NCI-H2081 (cell line): ENCODE measurements at regions not wholly inside any gene's neighbourhood (a gene's known extent, or its start where the extent isn't known, plus 50 kb on each side); places are given as distances from the start of the nearest gene placed in this dataset.
"Not testable (repeated sequence)": the region's sequence is repeated elsewhere in the genome, so short reads cannot be mapped to it uniquely, and the experiment has no call there.

ENCODE experiments used
- DNase-seq, 2 experiments: peaks; one replicate each; lab custom pipeline; 2025; lab: John Stamatoyannopoulos, UW

DNA sequence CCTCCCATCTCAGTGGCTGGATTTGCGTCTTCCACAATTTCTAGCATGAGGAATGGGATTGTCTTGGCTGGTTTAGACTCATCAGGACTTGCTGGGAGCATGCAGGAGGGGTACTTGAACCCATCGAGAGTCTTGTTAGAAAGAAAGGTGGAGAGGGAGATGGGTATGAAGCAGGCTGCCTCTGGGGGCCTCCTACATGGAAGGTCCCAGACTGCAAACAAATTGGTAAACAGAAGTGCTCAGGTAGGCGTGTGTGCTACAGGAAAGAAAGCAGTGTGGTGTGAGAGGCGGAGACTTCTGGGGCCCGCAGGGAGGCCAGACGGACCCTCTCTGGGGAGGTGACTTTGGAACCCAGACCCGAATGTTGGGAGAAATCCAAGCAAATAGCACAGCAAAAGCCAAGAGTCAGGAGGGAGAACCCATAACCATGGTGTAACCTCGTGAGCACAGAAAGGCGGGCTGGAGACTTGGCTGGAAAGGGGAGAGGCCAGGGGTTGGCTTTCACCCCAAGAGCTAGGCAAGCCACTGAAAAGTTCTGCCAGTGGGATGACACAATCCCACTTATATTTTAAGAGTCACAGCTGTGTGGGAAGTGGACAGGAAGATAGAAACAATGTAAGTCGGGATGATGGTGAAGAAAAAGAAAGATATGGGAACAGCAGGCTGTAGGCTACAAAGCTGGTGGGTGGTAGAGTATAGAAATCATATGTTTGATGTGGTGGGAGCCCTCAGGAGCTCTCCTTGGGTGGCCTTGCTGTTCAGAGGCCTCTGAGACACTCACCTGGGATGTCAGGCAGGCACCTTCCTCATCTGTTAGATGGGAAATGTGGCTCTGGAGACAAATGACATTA, 130.1 kb upstream of the PRR20G start:
- DNase-seq: no peak

DNA sequence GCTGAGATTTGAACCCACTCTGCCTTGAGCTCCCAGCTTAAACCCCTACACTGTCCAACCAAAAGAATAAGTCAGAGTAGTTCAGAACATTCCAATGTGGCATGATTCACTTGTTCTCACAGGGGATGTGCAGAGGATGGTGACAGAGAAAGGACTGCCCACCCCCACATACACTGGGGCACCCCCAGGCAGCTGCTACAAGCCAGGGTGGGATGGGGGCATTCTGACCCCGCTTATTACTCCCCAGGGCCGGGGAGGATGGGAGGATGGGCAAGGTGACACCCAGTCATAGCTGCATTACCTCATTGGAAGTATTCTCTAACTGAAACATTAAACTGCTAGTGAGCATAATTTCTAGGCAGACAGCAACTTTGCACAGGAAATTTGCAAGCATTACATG, 126.0 kb upstream of the PRR20G start:
- DNase-seq: no peak

DNA sequence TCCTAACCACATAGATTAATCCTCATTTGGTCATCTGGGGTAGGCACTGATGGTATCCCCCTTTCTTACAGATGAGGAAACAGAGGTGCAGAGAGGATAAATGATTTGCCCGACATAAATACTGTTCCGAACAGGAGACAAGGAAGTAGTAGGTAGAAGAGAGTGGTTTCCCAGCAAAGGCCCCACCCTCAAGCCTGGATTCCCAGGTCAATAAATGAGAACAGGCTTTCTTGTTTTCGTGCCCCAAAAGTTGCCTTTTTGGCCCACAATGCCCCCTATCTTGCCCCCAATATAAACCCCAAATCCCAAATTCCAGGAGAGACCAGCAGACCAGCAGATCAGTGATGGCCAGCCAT, 125.5 kb upstream of the PRR20G start:
- no peak for DNase-seq

DNA sequence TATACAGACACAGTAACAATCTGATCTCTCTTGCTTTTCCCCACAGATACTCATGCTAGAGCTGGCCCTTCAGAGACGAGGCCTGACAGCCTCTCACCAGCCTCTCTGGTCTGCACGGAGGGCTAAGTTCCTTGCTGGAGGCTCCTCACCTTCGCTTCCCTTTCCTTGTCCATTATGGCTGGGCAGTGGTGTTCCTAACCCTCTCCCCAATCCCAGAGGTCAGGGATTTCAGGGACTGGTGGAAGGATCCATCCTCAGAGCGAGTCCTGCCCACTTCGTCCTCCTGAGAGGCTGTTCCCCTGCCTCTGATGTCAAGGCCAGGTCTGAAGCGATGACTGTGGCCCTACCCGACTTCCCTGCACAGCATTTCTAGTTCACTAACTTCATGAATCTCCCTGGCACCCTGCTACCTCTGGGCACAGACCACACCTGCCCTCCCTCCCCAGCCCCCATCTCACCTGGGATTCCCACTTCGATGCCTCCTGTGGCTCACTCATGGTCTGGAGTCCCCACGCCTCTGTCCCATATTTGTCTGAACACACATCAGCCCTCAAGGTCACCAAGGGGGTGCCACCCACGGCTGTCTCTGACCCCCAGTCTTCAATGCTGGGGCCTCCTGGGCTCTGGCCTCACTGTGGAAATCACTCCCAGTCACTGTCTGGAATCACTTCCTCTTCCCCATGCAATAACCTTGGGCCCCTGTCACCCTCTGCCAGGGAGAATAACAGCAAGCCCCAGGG, 124.9 kb upstream of the PRR20G start:
- DNase-seq: no peak

DNA sequence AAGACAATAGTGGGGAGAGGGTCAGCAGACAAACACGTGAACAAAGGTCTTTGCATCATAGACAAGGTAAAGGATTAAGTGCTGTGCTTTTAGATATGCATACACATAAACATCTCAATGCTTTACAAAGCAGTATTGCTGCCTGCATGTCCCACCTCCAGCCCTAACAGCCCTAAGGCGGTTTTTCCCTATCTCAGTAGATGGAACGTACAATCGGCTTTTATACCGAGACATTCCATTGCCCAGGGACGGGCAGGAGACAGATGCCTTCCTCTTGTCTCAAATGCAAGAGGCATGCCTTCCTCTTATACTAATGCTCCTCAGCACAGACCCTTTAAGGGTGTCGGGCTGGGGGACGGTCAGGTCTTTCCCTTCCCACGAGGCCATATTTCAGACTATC, 124.0 kb upstream of the PRR20G start:
- not testable (repeated sequence) for DNase-seq

DNA sequence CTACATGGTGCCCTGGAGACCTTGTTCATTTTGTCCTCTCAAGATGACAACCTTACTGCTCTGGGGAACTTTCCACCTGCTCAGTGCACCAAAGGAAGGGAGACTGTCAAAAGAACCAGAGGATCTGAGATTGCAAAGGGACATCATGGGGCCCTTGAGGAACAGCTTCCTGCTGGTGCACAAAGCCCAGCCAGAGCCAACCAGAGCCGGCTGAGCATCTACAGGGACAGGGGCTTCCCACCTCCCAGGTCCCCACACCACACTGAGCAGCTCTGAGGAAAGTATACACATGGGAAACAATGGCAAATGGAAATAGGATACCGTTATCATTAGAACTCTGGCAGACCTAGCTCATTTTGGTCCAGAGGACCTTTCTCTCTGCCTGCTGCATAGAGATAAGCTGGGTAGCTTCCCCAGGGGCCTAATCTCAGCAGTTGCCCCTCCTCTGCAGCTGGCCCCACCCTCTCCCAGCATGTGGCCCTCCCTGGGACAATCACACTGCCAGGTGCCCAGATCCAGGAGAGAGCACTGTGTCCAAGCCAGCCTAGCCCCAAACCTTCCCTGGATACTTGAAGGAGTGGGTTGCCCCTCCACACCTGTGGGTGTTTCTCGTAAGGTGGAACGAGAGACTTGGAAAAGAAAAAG, 123.4 kb upstream of the PRR20G start:
- peak in 1 of 2 experiments; percentile 63 for DNase-seq

DNA sequence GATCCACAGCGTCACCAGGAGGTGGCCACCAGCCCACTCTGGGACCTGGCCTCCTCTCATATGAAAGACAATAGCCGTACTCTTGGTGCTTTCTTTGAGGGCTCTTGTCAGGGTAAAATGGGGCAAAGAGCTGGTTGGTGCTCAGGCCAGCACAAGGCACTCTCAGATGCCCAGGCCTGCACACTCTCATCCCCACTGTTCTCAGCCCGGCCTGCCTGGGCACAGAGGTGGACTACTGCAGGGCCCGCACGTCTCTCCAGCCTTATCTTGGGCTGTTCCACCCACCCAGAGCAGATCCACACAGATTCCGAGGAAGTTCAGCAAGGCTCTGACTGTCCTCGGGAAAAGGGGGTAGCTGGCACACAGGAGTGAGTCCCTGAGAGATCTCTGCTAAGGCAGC, 122.8 kb upstream of the PRR20G start:
- no peak for DNase-seq

DNA sequence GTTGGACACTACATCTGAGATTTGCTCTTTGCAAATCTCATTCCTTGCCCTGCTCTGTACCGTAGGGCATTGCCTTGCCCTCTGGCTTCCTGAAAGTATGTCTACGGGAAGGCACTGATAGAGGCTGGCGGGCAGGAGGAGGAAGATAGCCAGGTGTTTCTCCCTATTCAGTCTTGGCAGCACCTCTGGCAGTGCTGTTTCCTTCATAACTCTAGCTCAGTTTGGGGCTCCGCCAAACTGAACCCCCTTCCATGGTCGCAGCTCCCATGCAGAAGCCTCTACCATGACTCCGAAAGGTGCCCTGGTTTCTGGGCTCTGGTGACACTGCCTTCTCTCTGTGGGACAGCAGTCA, 122.3 kb upstream of the PRR20G start:
- no peak for DNase-seq

DNA sequence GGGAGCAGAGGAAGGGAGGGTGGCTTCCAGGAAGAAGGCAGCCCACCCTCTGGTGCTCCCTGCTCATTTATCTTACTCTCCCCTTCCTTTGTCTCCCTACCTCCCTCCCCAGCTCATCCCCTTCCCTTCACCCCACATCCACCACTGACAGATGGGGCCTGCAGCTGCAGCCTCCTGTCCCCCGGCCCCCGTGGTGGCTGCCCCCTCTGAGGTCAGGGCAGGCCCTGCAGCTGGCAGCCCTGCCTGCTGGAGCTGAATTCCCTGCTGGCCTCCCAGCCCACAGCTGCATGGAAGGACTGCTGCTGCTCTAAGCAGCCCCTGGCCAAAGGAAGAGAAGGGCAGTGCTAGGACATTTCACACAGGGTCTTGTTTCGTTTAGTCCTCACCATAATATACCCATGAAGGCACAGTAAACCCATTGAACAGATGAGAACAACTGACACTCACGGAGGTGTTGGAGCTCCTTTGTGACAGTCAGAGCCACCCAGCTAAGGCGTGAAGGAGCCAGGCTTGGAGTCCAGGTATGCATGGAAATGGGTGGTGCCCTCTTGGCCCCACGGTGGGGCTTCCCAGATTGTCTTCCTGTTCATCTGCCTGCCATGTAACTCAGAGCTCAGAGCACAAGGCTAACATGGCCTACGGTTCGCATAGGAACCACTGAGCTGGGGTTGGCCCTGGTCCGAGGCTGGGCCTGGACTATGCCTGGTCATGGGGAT, 121.7 kb upstream of the PRR20G start:
- no peak for DNase-seq

DNA sequence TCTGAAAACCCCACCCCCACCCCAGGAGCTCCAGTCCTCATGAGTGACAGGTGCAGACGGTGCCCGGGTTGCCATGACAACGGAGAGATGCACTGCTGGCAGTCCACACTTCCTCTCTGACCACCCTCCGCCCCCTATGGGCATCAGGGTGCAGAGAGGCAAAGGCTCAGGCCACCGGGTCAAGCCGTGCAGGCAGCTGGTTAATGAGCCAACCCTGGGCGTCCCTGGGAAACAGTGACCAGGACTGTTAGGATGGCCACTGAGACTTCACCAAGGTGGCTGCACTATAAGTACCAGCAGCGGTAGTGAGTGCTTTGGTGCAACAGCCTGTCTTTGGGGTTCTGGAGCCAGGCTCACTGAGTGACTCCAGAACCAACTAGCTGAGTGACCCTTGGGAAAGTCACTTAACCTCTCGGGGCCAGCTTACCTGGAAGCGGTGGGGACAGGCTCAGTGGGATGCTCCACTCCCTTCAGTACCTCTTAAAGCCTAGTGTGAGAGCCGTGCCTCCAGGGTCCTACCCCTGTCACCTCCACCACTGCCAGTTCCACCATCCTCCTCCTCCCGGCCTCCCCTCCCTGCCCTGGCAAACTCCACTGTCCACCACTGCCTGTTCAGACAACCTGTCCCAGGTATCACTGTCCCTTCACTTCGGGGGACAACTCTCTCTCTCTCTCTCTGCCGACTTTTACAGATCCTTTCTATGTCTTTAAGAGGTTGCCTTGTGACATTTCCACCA, 121.0 kb upstream of the PRR20G start:
- no peak for DNase-seq

DNA sequence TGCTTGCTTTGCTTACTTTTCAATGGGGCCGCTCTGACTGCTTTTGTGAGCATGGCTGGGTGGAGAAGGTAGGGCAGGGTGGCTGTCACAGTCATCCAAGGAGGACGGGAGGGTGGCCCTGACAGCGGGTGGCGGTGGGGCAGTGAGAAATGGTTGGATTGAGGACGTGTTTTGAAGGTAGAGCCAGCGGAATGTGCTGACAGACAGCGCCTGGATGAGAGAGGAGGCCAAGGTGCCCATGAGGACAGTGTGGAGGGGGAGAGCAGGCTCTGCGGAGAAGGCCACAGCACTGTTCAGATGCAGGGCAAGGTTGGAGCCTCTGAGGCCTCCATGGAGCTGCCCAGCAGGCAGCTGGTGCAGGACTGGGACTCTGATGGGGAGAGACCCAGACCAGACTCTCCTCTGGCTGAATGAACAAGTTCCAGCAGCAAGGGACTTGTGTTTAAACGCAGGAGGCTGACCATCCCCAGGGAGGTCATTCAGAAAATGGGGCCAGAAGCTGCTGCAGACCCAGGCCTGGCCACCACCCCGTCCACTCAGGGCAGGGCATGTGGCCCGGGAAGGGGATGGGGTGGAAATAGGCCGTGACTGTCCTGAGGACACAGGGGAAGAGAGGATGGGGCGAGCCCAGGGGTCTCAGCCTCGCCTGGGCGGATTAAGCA, 120.3 kb upstream of the PRR20G start:
- DNase-seq: no peak

DNA sequence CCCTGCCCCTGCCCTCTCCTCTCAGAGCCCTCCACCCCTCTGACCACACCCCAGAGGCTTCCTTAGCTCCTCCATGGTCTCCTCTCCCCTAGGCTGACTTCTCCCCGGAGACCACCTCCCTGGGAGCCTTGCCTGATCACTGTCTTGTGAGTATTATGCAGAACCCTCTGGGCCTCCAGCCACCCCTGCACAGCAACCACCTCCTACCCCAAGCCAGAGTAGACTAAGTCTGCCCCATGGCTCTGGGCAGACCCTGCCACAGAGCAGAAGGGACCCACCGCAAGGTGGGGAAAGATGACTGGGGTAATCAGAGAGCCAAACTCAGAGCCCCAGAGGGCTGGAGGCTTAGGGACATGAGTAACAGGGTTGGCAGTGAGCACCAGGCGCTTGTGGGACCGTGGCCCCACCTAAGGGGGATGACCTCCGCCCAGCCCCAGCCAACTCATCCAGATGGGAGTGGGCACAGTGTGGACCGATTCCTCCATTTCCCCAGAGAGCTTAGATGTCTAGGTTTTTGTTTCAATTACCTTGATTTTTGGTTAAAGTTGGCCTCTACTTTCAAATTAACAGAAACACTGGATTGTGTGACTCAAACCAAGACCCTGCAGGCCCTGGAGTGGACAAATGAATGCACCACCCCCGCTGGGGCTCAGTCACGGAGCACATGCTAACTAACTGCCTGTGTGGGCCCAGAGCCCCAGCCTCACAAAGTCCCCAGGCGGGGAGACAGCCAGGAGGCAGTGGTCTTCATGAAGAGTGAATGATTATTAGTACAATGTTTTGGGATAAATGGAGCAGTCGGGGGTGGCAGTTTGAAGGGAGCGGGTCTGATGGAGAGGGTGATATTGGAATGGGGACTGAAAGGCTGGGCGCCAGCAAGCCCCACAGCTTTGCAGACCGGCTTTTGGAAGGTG, 119.4 kb upstream of the PRR20G start:
- no peak for DNase-seq

DNA sequence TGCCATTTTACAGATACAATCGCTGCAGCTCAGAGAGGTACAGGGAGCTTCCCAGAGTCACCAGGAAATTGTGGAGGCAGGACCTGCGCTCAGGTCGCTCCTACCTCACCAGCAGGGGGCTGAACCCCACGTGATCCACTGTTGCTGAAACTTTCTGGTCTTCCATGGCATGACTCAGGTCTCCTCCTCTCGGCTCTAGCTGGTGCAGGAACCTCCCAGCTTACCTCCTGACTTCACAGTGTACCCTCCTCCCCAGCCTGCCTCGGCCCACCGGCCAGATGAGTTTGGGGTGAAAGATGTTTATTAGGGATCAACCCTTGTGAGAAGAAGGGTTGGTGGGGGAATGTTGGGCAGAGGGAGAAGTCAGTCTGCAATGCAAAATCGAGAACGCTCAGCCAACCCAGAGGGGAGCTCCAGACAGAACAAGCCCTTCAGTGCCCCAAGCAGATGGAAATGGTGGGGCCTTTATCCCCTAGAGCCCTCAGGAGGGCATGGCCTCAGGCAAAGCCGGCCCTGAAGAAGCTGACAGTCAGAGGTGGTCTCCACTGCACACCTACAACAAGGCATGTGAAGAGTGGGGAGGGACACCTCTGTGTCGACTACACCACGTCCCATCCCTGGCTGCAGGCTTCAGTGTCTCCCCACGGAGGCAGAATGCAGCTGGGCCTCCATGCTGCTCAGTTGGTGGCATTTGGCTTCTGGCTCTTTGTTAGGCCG, 118.6 kb upstream of the PRR20G start:
- no peak for DNase-seq

DNA sequence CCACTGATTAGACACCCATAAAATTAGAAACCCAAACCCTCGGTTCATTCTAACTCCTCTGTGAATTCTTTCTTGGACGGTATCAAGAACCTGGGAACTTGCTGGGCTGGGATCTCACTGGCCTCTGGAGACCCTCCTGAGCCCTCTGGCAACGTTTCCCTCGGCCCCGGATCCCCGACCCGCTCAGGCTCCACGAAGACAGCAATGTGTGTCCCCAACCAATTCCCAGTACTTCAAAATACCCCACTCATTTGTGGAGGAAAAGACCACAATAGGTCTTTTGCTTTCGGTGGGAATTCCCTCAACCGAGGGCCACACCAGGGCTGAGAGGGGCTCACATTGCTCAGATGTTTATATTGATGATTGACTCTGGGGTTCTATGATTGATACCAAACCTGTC, 117.9 kb upstream of the PRR20G start:
- DNase-seq: no peak

DNA sequence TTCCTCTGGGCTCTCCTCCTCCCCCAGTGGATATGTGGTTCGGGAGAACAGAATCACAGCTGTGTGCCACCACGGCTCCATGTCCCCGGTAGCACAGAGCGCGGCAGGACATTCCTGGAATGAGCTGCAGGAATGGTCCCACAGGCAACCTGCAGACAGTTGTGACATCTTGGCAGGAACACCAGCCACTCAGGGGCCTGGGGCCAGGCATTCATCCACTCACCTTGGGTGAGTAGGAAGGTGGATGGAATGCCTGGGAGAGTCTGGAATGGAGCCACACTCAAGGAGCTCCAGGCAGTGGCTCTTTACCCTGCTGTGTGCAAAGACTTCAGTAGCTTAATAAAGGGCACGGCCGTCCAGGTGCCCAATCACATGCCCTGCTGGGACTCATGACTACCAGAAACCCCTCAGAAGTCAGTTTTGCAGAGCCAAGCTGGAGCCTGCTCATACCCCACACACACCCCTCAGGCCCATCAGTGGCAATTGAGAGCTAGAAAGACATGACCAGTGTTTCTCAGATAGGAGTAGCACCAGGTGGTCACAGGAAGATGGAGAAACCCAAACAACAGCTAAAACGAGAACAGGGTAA, 117.3 kb upstream of the PRR20G start:
- no peak for DNase-seq

DNA sequence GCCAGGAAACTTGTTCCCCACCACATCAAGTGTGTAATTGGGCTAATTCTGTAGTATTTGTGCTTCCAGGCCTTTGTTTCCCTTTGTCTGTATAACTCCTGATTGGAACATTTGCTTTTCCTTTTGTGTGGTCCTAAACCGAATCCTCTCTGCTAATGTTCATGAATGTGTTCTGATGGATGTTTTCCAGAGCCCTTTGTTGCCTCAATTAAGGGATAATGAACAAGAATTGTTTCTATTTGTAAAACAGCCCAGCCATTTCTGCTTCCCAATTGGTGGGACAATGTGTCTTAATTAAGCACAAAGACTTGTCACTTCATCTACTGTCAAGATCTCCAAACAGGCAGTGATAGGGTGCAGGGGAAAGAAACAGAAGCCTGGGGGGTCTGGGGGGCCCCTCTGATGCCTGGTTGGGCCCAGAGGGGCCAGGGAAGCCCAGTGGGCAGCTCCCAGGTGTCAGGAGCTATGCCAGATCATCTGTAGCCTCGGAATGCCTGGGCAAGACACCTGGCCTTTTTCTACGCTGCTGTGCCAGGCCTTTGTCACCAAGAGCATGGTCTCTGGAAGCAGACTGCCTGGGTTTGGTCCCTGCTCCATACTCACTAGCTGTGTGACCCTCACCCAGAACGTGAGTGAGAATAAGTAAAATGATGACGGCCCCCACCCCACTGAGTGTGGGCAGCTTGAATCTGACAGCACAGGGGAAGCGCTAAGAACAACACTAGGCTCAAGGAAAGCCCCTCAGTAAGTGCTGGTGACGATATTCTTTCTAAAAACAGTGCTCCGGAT, 116.6 kb upstream of the PRR20G start:
- DNase-seq: no peak

DNA sequence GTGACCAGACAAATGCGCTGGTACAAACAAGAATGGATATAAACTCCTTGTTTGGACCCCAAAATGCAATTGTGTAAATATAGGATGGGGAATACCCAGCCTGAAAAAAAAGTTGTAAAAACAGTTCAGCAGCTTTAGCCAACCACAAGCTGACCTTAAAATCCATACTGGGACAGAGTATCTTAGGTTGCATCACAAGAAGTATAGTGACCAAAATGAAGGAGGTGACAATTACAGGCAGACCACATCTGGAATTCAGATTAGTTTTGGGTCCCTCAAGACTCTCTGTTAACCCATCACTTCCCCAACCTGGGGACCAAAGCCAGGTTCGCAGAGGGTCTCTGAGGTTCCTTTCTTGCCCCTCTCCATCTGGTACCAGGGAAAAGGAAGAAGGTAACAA, 115.9 kb upstream of the PRR20G start:
- no peak for DNase-seq

DNA sequence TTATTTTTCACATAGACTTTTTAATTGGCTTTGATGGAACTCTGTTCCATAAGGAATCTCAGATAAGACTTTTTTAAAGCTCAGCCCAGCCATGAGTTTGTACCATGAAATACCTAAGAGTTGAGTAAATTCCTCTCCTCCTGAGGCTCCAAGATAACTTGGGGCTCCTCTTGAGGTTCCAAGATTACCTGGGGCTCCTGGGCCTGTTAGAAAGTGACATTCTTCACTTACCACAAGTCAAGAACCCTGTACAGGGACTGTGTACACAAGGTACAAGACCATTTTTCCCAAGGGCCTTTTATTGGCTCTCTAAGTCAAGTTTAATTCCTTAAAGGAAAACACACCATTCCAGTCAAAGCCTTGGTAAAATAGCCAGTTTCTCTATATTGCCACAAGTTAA, 111.3 kb upstream of the PRR20G start:
- no peak for DNase-seq
